HEK293T (cell line): ENCODE measurements at regions not wholly inside any gene's neighbourhood (a gene's known extent, or its start where the extent isn't known, plus 50 kb on each side); places are given as distances from the start of the nearest gene placed in this dataset.

ENCODE experiments used
- CTCF ChIA-PET: fragments of 350-600 bp; formaldehyde crosslinking; extraction: SDS; loops from one replicate; lab custom pipeline; 2021; ENCODE audit warnings: antibody characterized with exemption, inconsistent platforms; lab: Yijun Ruan, JAX
- POLR2A ChIA-PET: fragments of 350-600 bp; formaldehyde crosslinking; extraction: SDS; loops from one replicate; lab custom pipeline; 2020; ENCODE audit warnings: antibody characterized with exemption, inconsistent platforms; lab: Yijun Ruan, JAX
- DNase-seq: peaks from one replicate; pipeline ENCODE4 v3.0.0; 2012; ENCODE audit warnings: mixed read lengths; ENCODE audit errors: extremely low spot score
- ARNT ChIP-seq: fragments of 450-650 bp; IDR thresholded peaks from 2 replicates; pipeline ENCODE4 v1.6.1; 2017; ENCODE audit warnings: mild to moderate bottlenecking
- BHLHE40 ChIP-seq: fragments of 450-650 bp; IDR thresholded peaks from 2 replicates; pipeline ENCODE4 v1.6.1; 2016; ENCODE audit warnings: mild to moderate bottlenecking, moderate library complexity, borderline replicate concordance
- CTBP1 ChIP-seq: fragments of 450-650 bp; IDR thresholded peaks from 2 replicates; pipeline ENCODE4 v1.6.1; 2016; ENCODE audit warnings: borderline replicate concordance
- ELF4 ChIP-seq: fragments of 450-650 bp; IDR thresholded peaks from 2 replicates; pipeline ENCODE4 v1.6.1; 2017; ENCODE audit warnings: antibody characterized with exemption
- FOXA1 ChIP-seq: fragments of 450-650 bp; IDR thresholded peaks from 2 replicates; pipeline ENCODE4 v1.6.1; 2016; ENCODE audit warnings: mild to moderate bottlenecking
- FOXK2 ChIP-seq: fragments of 450-650 bp; IDR thresholded peaks from 2 replicates; pipeline ENCODE4 v1.6.1; 2016; ENCODE audit warnings: mild to moderate bottlenecking
- FOXM1 ChIP-seq: fragments of 450-650 bp; IDR thresholded peaks from 2 replicates; pipeline ENCODE4 v1.6.1; 2017; ENCODE audit warnings: mild to moderate bottlenecking, borderline replicate concordance
- HDGF ChIP-seq: fragments of 450-650 bp; IDR thresholded peaks from 2 replicates; pipeline ENCODE4 v1.6.1; 2017; ENCODE audit warnings: antibody characterized with exemption, borderline replicate concordance
- L3MBTL2 ChIP-seq: fragments of 450-650 bp; conservative IDR thresholded peaks from 2 replicates; pipeline ENCODE4 v1.6.1; 2016; ENCODE audit warnings: mild to moderate bottlenecking
- LEF1 ChIP-seq: fragments of 450-650 bp; IDR thresholded peaks from 2 replicates; pipeline ENCODE4 v1.6.1; 2017; ENCODE audit warnings: mild to moderate bottlenecking, borderline replicate concordance
- NFRKB ChIP-seq: fragments of 450-650 bp; IDR thresholded peaks from 2 replicates; pipeline ENCODE4 v1.6.1; 2016; ENCODE audit warnings: mild to moderate bottlenecking, moderate library complexity
- SP1 ChIP-seq: fragments of 450-650 bp; IDR thresholded peaks from 2 replicates; pipeline ENCODE4 v1.6.1; 2017
- SUZ12 ChIP-seq: fragments of 450-650 bp; IDR thresholded peaks from 2 replicates; pipeline ENCODE4 v1.6.1; 2016; ENCODE audit warnings: mild to moderate bottlenecking
- TARDBP ChIP-seq: fragments of 450-650 bp; IDR thresholded peaks from 2 replicates; pipeline ENCODE4 v1.6.1; 2016
- ZNF384 ChIP-seq: fragments of 450-650 bp; IDR thresholded peaks from 2 replicates; pipeline ENCODE4 v1.6.1; 2016
- TF ChIP-seq, protein P1 (sequence below): fragments of 450-650 bp; IDR thresholded peaks from 2 replicates; pipeline ENCODE4 v1.6.1; 2016

DNA sequence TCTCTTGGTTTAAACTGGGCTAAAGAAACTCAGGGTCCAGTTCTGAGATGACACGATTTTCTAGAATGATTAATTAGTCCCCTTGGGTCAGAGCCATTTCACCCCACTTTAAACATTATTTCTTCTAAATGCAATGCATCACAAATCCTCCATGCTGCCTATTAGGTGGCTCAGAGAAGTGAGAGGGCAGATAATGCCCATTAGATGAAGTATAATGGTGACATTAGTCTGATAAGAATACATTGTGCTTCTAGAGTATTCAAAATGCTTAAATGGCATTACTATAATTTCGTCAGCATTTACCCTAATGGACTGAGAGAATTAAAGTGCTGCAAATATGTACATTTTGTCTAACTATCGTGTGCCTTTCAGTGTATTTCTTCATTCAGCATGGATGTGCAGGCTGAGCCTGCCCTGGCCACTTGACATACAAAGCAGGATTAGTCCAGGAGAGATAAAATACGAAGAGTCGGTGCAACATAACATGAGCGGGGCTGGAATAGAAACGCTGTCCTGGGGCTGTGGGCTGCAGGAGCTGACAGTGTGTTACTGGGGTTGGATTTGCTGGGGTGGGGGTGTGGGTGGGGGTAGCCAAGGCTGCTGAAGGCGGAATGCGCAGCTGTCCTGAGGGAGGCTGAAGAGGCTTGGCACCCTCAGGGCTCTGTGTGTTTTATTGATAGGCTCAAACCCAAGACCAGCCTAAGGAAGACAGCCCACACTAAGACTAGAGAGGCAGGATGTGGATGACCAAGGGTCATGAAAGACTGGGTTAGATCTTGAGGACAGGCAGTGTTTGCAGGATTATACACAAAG lies 52.8 kb upstream of the KLF6 start:
- ChIA-PET POLR2A (interaction anchor here (1.4 kb wide), 1 partner anchor 52 kb away, joined by 4 read pairs; the partner anchor contains the start of gene KLF6), CTCF (no interaction called here)
- DNase-seq = no peak
- TF ChIP-seq, protein P1, sequence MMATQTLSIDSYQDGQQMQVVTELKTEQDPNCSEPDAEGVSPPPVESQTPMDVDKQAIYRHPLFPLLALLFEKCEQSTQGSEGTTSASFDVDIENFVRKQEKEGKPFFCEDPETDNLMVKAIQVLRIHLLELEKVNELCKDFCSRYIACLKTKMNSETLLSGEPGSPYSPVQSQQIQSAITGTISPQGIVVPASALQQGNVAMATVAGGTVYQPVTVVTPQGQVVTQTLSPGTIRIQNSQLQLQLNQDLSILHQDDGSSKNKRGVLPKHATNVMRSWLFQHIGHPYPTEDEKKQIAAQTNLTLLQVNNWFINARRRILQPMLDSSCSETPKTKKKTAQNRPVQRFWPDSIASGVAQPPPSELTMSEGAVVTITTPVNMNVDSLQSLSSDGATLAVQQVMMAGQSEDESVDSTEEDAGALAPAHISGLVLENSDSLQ = no peak
- TF ChIP-seq CTBP1 (no peak), FOXM1 (no peak), ZNF384 (no peak), FOXA1 (no peak), L3MBTL2 (no peak), SP1 (no peak), FOXK2 (no peak), BHLHE40 (no peak), NFRKB (no peak), HDGF (no peak), TARDBP (no peak), SUZ12 (no peak), ELF4 (no peak), LEF1 (no peak), ARNT (no peak)

DNA sequence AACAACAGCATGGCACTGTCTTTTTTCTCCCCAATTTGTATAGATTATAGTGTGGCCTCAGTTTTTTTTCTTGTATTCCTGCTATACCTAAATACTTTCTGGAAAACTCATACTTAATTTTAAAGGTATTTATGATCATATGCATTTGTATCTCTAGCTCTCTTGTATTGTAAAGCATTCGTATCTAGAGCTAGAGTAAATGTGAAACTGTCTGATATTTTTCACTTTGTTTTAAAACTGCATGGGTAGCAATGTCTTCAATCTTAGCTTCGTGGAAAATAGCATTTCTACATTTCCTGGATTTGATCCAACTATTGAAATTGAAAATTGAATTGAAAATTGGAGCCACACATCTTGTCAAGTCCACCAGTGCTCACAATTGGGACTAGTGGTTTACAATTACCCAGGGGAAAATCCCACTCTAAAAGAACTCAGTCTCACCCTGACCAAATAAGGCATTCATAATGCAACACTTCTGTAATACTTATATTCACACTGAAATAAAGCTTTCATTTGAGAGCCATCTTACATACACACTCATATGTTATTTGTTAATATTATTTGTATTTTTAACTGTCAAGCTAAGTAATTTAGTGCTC lies 51.3 kb upstream of the KLF6 start:
- ChIA-PET POLR2A (interaction anchor here (1.0 to 1.9 kb wide), 5 partner anchors 15 to 54 kb away, joined by 3 to 17 read pairs (median 4); partner anchors contain the start of gene KLF6), CTCF (no interaction called here)
- no peak for TF ChIP-seq HDGF
- no peak for TF ChIP-seq BHLHE40
- TF ChIP-seq FOXK2 = no peak
- no peak for TF ChIP-seq LEF1
- TF ChIP-seq, protein P1 = no peak
- TF ChIP-seq TARDBP = no peak
- TF ChIP-seq NFRKB = no peak
- no peak for TF ChIP-seq FOXA1
- TF ChIP-seq L3MBTL2 = no peak
- no peak for TF ChIP-seq ZNF384
- TF ChIP-seq ARNT = no peak
- no peak for TF ChIP-seq FOXM1
- no peak for TF ChIP-seq ELF4
- no peak for TF ChIP-seq SP1
- no peak for TF ChIP-seq SUZ12
- no peak for TF ChIP-seq CTBP1
- DNase-seq = no peak

DNA sequence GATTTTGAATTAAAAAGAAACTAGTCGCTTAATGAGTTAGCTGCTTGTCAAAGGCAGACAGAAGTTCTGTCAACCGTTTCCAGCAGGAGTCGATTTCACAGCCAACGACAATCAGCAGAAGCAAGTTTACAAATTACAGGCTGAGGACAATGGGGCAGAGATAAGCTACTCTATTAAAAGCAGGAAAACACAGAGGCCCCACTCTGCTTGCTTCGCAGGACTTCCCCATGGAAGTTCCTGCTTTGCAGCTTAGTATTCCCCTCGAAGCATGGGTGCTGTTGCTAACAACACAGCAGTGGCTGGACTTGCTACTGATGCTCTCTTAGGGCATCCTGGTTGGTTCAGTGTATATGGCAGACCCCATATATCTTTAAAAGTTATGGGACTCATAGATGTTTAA lies 50.8 kb upstream of the KLF6 start:
- DNase-seq = no peak
- TF ChIP-seq BHLHE40 = no peak
- no peak for TF ChIP-seq ELF4
- TF ChIP-seq ZNF384 = no peak
- TF ChIP-seq HDGF = no peak
- no peak for TF ChIP-seq SP1
- ChIA-PET CTCF (no interaction called here), POLR2A (interaction anchor here (1.0 to 1.9 kb wide), 5 partner anchors 15 to 53 kb away, joined by 3 to 17 read pairs (median 4); partner anchors contain the start of gene KLF6)

DNA sequence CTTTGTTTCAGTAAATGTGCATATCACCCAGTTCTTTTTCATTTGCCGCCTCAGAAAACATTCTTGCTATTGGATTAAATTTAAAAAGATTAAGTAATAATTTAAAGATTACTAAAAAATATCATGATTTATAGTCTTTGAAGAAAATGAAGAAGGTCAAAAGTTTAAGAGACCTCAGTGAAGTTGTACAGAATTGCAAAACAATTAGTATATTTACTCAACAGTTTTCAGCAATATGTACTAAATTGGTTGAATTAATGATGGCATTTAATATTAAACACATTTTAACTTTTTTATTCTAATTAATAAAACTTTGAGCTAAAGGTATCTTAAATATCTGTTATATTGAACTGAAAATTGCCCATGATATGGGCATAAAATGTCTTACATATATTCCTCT lies 49.9 kb upstream of the KLF6 start:
- POLR2A ChIA-PET = interaction anchor here (1.2 kb wide), 1 partner anchor 25 kb away, joined by 4 read pairs; no protein-coding TSS in a partner anchor
- no peak for DNase-seq
- TF ChIP-seq FOXK2 (no peak), BHLHE40 (no peak)
- CTCF ChIA-PET = no interaction called here
